GM12878 (cell line): ENCODE measurements at regions not wholly inside any gene's neighbourhood (a gene's known extent, or its start where the extent isn't known, plus 50 kb on each side); places are given as distances from the start of the nearest gene placed in this dataset.

ENCODE experiments used
- ATAC-seq: fragments of 200-7000 bp; cut with Tn5 transposase; 3 replicates; pipeline ENCODE4 v1.9.1; 2020; ENCODE audit warnings: mild to moderate bottlenecking, moderate library complexity
- BruUV-seq: library from RNA; stranded (reverse); fragments of 400-500 nt; replicated peaks from 2 replicates; lab custom pipeline; 2021; lab: Mats Ljungman, UMichigan
- CTCF ChIA-PET: fragments of 300-600 bp; sonication (Branson Sonifier 250); formaldehyde crosslinking; extraction: SDS; loops from one replicate; lab custom pipeline; 2021; ENCODE audit warnings: inconsistent platforms; lab: Yijun Ruan, JAX
- POLR2A ChIA-PET: fragments of 350-600 bp; formaldehyde crosslinking; extraction: SDS; loops from one replicate; lab custom pipeline; 2021; ENCODE audit warnings: inconsistent platforms; lab: Charles Lee
- RAD21 ChIA-PET: fragments of 300-600 bp; sonication (Branson Sonifier 250); formaldehyde crosslinking; loops from one replicate; lab custom pipeline; 2023; ENCODE audit warnings: antibody characterized with exemption; ENCODE audit not compliant: unreplicated experiment; lab: Charles Lee
- SMC1A ChIA-PET: fragments of 300-600 bp; sonication (Branson Sonifier 250); formaldehyde crosslinking; loops from one replicate; lab custom pipeline; 2023; ENCODE audit not compliant: unreplicated experiment, uncharacterized antibody; lab: Charles Lee
- DNase-seq: peaks from one replicate; pipeline ENCODE4 v3.0.0-alpha.2; 2011; ENCODE audit warnings: low read depth, low spot score
- FAIRE-seq: peaks from 3 replicates; lab custom pipeline; 2011; peaks lifted over from hg19 to GRCh38; lab: Jason Lieb, UNC
- H2AFZ ChIP-seq: 2 replicates; pipeline ENCODE4 v1.6.0; 2011; ENCODE audit warnings: low read depth, low read length, control low read depth; ENCODE audit not compliant: control insufficient read depth
- H3K27ac ChIP-seq: 2 replicates; pipeline ENCODE4 v1.5.1; 2011; ENCODE audit warnings: control low read depth; ENCODE audit not compliant: control insufficient read depth, insufficient read depth
- H3K27me3 ChIP-seq, 2 experiments: replicated peaks in 1 of 2; 2 replicates each; pipeline versions ENCODE4 v1.6.0 to v1.6.1; 2011; ENCODE audit warnings: low read length in 1 of 2; ENCODE audit not compliant: control insufficient read depth in 2 of 2, insufficient read depth in 2 of 2
- H3K36me3 ChIP-seq, 2 experiments: 2 replicates each; pipeline ENCODE4 v1.5.1; 2011; ENCODE audit warnings: low read length in 1 of 2; ENCODE audit not compliant: control insufficient read depth in 2 of 2, insufficient read depth in 2 of 2
- H3K4me1 ChIP-seq: 2 replicates; pipeline ENCODE4 v1.6.1; 2011; ENCODE audit warnings: mild to moderate bottlenecking, low read length, moderate library complexity, mixed read lengths; ENCODE audit not compliant: control insufficient read depth, insufficient read depth
- H3K4me2 ChIP-seq: 2 replicates; pipeline ENCODE4 v1.6.0; 2011; ENCODE audit warnings: control low read depth; ENCODE audit not compliant: control insufficient read depth, insufficient read depth
- H3K4me3 ChIP-seq: fragments of 200-600 bp; sonication (generic); 2 replicates; pipeline ENCODE4 v1.5.1; 2016
- H3K79me2 ChIP-seq: 2 replicates; pipeline ENCODE4 v1.6.0; 2011; ENCODE audit warnings: low read length; ENCODE audit not compliant: control insufficient read depth, insufficient read depth
- H3K9ac ChIP-seq: 2 replicates; pipeline ENCODE4 v1.8.0; 2011; ENCODE audit warnings: low read length, control low read depth, mixed read lengths; ENCODE audit not compliant: control insufficient read depth, insufficient read depth
- H3K9me3 ChIP-seq: replicated peaks from 3 replicates; pipeline ENCODE4 v1.5.1; 2011; ENCODE audit warnings: mild to moderate bottlenecking, low read length; ENCODE audit not compliant: control insufficient read depth, insufficient read depth
- H4K20me1 ChIP-seq: 2 replicates; pipeline ENCODE4 v1.6.0; 2011; ENCODE audit not compliant: control insufficient read depth, insufficient read depth
- JUNB ChIP-seq: IDR thresholded peaks from 2 replicates; pipeline ENCODE4 v1.6.1; 2016; ENCODE audit warnings: antibody characterized with exemption, mild to moderate bottlenecking
- PAX5 ChIP-seq: IDR thresholded peaks from 2 replicates; pipeline ENCODE4 v1.6.1; 2011; ENCODE audit warnings: low read depth, low read length, borderline replicate concordance
- POU2F2 ChIP-seq: IDR thresholded peaks from 3 replicates; pipeline ENCODE4 v1.6.1; 2011; ENCODE audit warnings: low read depth, mild to moderate bottlenecking, low read length, borderline replicate concordance
- RUNX3 ChIP-seq: IDR thresholded peaks from 2 replicates; pipeline ENCODE4 v1.6.1; 2012; ENCODE audit warnings: low read length, inconsistent platforms
- SIX5 ChIP-seq: IDR thresholded peaks from 2 replicates; pipeline ENCODE4 v1.6.1; 2011; ENCODE audit warnings: mild to moderate bottlenecking, low read depth, low read length, moderate library complexity; ENCODE audit not compliant: severe bottlenecking
- YBX1 ChIP-seq: fragments of 450-650 bp; IDR thresholded peaks from 2 replicates; pipeline ENCODE4 v1.6.1; 2016; ENCODE audit warnings: antibody characterized with exemption
- WGBS: methylation state at CpG from one replicate; pipeline ENCODE4 v1.1.6; 2016; ENCODE audit warnings: low lambda C conversion rate; ENCODE audit not compliant: insufficient replicate concordance, insufficient coverage; ENCODE audit errors: missing lambda C conversion rate; 5-methylcytosine and 5-hydroxymethylcytosine counted together
- in situ Hi-C: fragments of 300-500 bp; cut with MboI; formaldehyde crosslinking; loops from 9 replicates; pipeline ENCODE4 v1.14.3; 2018; ENCODE audit warnings: mixed read lengths
- intact Hi-C: fragments of 100-400 bp; cut with micrococcal nuclease; formaldehyde crosslinking; loops from one replicate; pipeline ENCODE4 v1.14.2; 2022; ENCODE audit not compliant: unreplicated experiment
- TF ChIP-seq, protein P1 (sequence below): fragments of 450-650 bp; IDR thresholded peaks from 2 replicates; pipeline ENCODE4 v1.6.1; 2017; ENCODE audit warnings: mild to moderate bottlenecking, moderate library complexity
- TF ChIP-seq, protein P2 (sequence below): fragments of 450-650 bp; IDR thresholded peaks from 2 replicates; pipeline ENCODE4 v1.6.1; 2016; ENCODE audit warnings: mild to moderate bottlenecking, moderate library complexity, borderline replicate concordance

DNA sequence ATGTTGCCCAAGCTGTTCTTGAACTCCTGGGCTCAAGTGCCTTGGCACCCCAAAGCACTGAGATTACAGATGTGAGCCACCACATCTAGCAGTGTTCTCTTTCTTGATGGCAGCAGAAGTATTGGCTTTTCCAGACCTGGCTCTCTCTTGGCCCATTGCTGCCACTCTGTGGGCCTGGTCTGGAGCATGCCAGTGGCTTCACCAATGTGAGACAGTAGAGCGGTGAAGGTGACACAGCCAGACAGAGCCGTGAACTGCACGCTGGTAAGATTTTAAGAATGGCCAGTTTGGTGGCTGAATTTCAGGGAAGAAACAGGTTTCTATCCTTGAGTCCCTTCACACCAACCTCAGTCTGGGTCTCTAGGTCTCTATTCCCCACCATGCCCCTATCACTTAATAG is 552.7 kb upstream of the NRP1 start:
- in situ Hi-C loops (no loop called here), intact Hi-C loops (no loop called here)
- ChIA-PET RAD21 (no interaction called here), POLR2A (no interaction called here), CTCF (no interaction called here), SMC1A (interaction anchor here (0.7 to 0.9 kb wide), 2 partner anchors 34 to 131 kb away, joined by 3 read pairs; no protein-coding TSS in a partner anchor)
- Histone ChIP-seq H3K36me3 (no peaks in the 10 kb centered on the region), H3K79me2 (no peaks in the 10 kb centered on the region), H4K20me1 (no peaks in the 10 kb centered on the region), H3K4me3 (no peak overlapping the region), H2AFZ (no peak overlapping the region), H3K4me2 (no peak overlapping the region), H3K9me3 (no peaks in the 10 kb centered on the region), H3K4me1 (no peaks in the 10 kb centered on the region), H3K27ac (no peak overlapping the region), H3K27me3 (no peaks in the 10 kb centered on the region), H3K9ac (no peak overlapping the region)
- no TSS peak for BruUV-seq
- DNase-seq (no peak), FAIRE-seq (no peak), ATAC-seq (no peak)
- WGBS: 49% methylated on average over 3 of the region's 3 CpGs
- TF ChIP-seq JUNB: no peak
- TF ChIP-seq, protein P1, sequence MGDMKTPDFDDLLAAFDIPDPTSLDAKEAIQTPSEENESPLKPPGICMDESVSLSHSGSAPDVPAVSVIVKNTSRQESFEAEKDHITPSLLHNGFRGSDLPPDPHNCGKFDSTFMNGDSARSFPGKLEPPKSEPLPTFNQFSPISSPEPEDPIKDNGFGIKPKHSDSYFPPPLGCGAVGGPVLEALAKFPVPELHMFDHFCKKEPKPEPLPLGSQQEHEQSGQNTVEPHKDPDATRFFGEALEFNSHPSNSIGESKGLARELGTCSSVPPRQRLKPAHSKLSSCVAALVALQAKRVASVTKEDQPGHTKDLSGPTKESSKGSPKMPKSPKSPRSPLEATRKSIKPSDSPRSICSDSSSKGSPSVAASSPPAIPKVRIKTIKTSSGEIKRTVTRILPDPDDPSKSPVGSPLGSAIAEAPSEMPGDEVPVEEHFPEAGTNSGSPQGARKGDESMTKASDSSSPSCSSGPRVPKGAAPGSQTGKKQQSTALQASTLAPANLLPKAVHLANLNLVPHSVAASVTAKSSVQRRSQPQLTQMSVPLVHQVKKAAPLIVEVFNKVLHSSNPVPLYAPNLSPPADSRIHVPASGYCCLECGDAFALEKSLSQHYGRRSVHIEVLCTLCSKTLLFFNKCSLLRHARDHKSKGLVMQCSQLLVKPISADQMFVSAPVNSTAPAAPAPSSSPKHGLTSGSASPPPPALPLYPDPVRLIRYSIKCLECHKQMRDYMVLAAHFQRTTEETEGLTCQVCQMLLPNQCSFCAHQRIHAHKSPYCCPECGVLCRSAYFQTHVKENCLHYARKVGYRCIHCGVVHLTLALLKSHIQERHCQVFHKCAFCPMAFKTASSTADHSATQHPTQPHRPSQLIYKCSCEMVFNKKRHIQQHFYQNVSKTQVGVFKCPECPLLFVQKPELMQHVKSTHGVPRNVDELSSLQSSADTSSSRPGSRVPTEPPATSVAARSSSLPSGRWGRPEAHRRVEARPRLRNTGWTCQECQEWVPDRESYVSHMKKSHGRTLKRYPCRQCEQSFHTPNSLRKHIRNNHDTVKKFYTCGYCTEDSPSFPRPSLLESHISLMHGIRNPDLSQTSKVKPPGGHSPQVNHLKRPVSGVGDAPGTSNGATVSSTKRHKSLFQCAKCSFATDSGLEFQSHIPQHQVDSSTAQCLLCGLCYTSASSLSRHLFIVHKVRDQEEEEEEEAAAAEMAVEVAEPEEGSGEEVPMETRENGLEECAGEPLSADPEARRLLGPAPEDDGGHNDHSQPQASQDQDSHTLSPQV: no peak
- TF ChIP-seq RUNX3: no peak
- no peak for TF ChIP-seq PAX5
- TF ChIP-seq YBX1: no peak
- TF ChIP-seq POU2F2: no peak
- no peak for TF ChIP-seq SIX5
- TF ChIP-seq, protein P2, sequence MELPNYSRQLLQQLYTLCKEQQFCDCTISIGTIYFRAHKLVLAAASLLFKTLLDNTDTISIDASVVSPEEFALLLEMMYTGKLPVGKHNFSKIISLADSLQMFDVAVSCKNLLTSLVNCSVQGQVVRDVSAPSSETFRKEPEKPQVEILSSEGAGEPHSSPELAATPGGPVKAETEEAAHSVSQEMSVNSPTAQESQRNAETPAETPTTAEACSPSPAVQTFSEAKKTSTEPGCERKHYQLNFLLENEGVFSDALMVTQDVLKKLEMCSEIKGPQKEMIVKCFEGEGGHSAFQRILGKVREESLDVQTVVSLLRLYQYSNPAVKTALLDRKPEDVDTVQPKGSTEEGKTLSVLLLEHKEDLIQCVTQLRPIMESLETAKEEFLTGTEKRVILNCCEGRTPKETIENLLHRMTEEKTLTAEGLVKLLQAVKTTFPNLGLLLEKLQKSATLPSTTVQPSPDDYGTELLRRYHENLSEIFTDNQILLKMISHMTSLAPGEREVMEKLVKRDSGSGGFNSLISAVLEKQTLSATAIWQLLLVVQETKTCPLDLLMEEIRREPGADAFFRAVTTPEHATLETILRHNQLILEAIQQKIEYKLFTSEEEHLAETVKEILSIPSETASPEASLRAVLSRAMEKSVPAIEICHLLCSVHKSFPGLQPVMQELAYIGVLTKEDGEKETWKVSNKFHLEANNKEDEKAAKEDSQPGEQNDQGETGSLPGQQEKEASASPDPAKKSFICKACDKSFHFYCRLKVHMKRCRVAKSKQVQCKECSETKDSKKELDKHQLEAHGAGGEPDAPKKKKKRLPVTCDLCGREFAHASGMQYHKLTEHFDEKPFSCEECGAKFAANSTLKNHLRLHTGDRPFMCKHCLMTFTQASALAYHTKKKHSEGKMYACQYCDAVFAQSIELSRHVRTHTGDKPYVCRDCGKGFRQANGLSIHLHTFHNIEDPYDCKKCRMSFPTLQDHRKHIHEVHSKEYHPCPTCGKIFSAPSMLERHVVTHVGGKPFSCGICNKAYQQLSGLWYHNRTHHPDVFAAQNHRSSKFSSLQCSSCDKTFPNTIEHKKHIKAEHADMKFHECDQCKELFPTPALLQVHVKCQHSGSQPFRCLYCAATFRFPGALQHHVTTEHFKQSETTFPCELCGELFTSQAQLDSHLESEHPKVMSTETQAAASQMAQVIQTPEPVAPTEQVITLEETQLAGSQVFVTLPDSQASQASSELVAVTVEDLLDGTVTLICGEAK: no peak
